H9 (cell line): ENCODE measurements at regions not wholly inside any gene's neighbourhood (a gene's known extent, or its start where the extent isn't known, plus 50 kb on each side); places are given as distances from the start of the nearest gene placed in this dataset.

ENCODE experiments used
- DNase-seq: peaks from one replicate; pipeline ENCODE4 v3.0.0-alpha.2; 2017
- H2AFZ ChIP-seq: one replicate; pipeline ENCODE4 v1.6.1; 2013; ENCODE audit warnings: mild to moderate bottlenecking, low read length, control low read depth, moderate library complexity
- H2AK5ac ChIP-seq: 2 replicates; pipeline ENCODE4 v1.6.1; 2013; ENCODE audit warnings: low read length, control low read depth, mixed read lengths; ENCODE audit not compliant: insufficient read length
- H2BK120ac ChIP-seq: one replicate; pipeline ENCODE4 v1.6.1; 2013; ENCODE audit warnings: low read depth, mild to moderate bottlenecking, low read length, control low read depth, inconsistent platforms; ENCODE audit not compliant: poor library complexity, severe bottlenecking
- H2BK12ac ChIP-seq: 2 replicates; pipeline ENCODE4 v1.6.1; 2013; ENCODE audit warnings: low read length, control low read depth, mixed read lengths, low read depth; ENCODE audit not compliant: insufficient read length
- H2BK15ac ChIP-seq: 2 replicates; pipeline ENCODE4 v1.6.1; 2013; ENCODE audit warnings: low read depth, low read length, control low read depth
- H2BK20ac ChIP-seq: one replicate; pipeline ENCODE4 v1.6.1; 2013; ENCODE audit warnings: low read depth, mild to moderate bottlenecking, low read length, control low read depth, inconsistent platforms; ENCODE audit not compliant: poor library complexity, severe bottlenecking
- H2BK5ac ChIP-seq: 2 replicates; pipeline ENCODE4 v1.6.1; 2013; ENCODE audit warnings: low read length, control low read depth, mixed read lengths; ENCODE audit not compliant: insufficient read length
- H3K14ac ChIP-seq: 2 replicates; pipeline ENCODE4 v1.6.1; 2013; ENCODE audit warnings: low read length, control low read depth; ENCODE audit not compliant: insufficient read depth
- H3K18ac ChIP-seq: 2 replicates; pipeline ENCODE4 v1.6.1; 2013; ENCODE audit warnings: low read depth, mild to moderate bottlenecking, mixed read lengths, low read length, control low read depth; ENCODE audit not compliant: insufficient read length
- H3K23ac ChIP-seq: 2 replicates; pipeline ENCODE4 v1.6.1; 2013; ENCODE audit warnings: low read length, control low read depth, mixed read lengths, low read depth; ENCODE audit not compliant: insufficient read length
- H3K23me2 ChIP-seq: 2 replicates; pipeline ENCODE4 v1.6.1; 2013; ENCODE audit warnings: low read depth, mild to moderate bottlenecking, mixed read lengths, low read length, control low read depth; ENCODE audit not compliant: insufficient read length, poor library complexity, severe bottlenecking
- H3K27ac ChIP-seq: 2 replicates; pipeline ENCODE4 v1.5.1; 2013; ENCODE audit warnings: low read length, control low read depth, mixed read lengths, low read depth; ENCODE audit not compliant: insufficient read length
- H3K27me3 ChIP-seq: 2 replicates; pipeline ENCODE4 v1.6.1; 2013; ENCODE audit warnings: low read length, control low read depth, inconsistent platforms; ENCODE audit not compliant: insufficient read depth
- H3K4ac ChIP-seq: 2 replicates; pipeline ENCODE4 v1.6.1; 2013; ENCODE audit warnings: low read depth, mild to moderate bottlenecking, control low read depth, inconsistent platforms, low read length, moderate library complexity
- H3K4me1 ChIP-seq: 2 replicates; pipeline ENCODE4 v1.6.1; 2013; ENCODE audit warnings: low read length, control low read depth, inconsistent platforms; ENCODE audit not compliant: insufficient read depth
- H3K4me2 ChIP-seq: 2 replicates; pipeline ENCODE4 v1.6.1; 2013; ENCODE audit warnings: low read length, control low read depth, mixed read lengths; ENCODE audit not compliant: insufficient read length, insufficient read depth
- H3K56ac ChIP-seq: 2 replicates; pipeline ENCODE4 v1.6.1; 2013; ENCODE audit warnings: low read depth, mild to moderate bottlenecking, mixed read lengths, low read length, control low read depth; ENCODE audit not compliant: insufficient read length
- H3K79me1 ChIP-seq: 2 replicates; pipeline ENCODE4 v1.6.1; 2013; ENCODE audit warnings: low read depth, mild to moderate bottlenecking, moderate library complexity, low read length, control low read depth, inconsistent platforms; ENCODE audit not compliant: insufficient read depth, poor library complexity, severe bottlenecking
- H3K79me2 ChIP-seq: 2 replicates; pipeline ENCODE4 v1.6.1; 2013; ENCODE audit warnings: low read length, control low read depth, inconsistent platforms; ENCODE audit not compliant: insufficient read depth
- H3K9ac ChIP-seq: 2 replicates; pipeline ENCODE4 v1.6.1; 2013; ENCODE audit warnings: low read length, control low read depth, mixed read lengths; ENCODE audit not compliant: insufficient read length; ENCODE audit errors: extremely low read depth
- H3K9me3 ChIP-seq: one replicate; pipeline ENCODE4 v1.6.1; 2013; ENCODE audit warnings: low read depth, low read length, inconsistent platforms; ENCODE audit not compliant: control insufficient read depth
- H3T11ph ChIP-seq: one replicate; pipeline ENCODE4 v1.6.1; 2013; ENCODE audit warnings: mild to moderate bottlenecking, low read length, control low read depth, inconsistent platforms
- H4K20me1 ChIP-seq: one replicate; pipeline ENCODE4 v1.6.1; 2013; ENCODE audit not compliant: control insufficient read depth, insufficient read length, insufficient read depth
- H4K5ac ChIP-seq: 2 replicates; pipeline ENCODE4 v1.6.1; 2013; ENCODE audit warnings: low read depth, mild to moderate bottlenecking, mixed read lengths, low read length, control low read depth; ENCODE audit not compliant: insufficient read length
- H4K8ac ChIP-seq: replicated peaks from 2 replicates; pipeline ENCODE4 v1.6.1; 2013; ENCODE audit warnings: low read length, control low read depth, mixed read lengths, low read depth; ENCODE audit not compliant: insufficient read length
- H4K91ac ChIP-seq: 2 replicates; pipeline ENCODE4 v1.6.1; 2013; ENCODE audit warnings: low read depth, mild to moderate bottlenecking, moderate library complexity, mixed read lengths, low read length, control low read depth; ENCODE audit not compliant: insufficient read length
- H3K27ac Mint-ChIP-seq, 3 experiments: 2 replicates in 2 of 3; 3 replicates in 1 of 3; pipeline ENCODE4 v1.8.0; 2020 to 2021; ENCODE audit warnings: mixed read lengths in 3 of 3, mild to moderate bottlenecking in 1 of 3, moderate library complexity in 1 of 3
- H3K27me3 Mint-ChIP-seq: 2 replicates; pipeline ENCODE4 v1.8.0; 2021; ENCODE audit warnings: low read depth, mild to moderate bottlenecking, moderate library complexity, mixed read lengths
- H3K36me3 Mint-ChIP-seq, 3 experiments: 2 replicates in 2 of 3; 3 replicates in 1 of 3; pipeline ENCODE4 v1.8.0; 2020 to 2021; ENCODE audit warnings: low read depth in 3 of 3, mixed read lengths in 3 of 3; ENCODE audit not compliant: insufficient read depth in 1 of 3
- H3K4me1 Mint-ChIP-seq, 2 experiments: 2 replicates each; pipeline ENCODE4 v1.8.0; 2020; ENCODE audit warnings: mixed read lengths in 2 of 2
- H3K4me3 Mint-ChIP-seq, 2 experiments: 2 replicates in 1 of 2; 3 replicates in 1 of 2; pipeline ENCODE4 v1.8.0; 2020 to 2021; ENCODE audit warnings: mild to moderate bottlenecking in 2 of 2, mixed read lengths in 2 of 2, moderate library complexity in 1 of 2
- H3K9me3 Mint-ChIP-seq, 2 experiments: 2 replicates in 1 of 2; 3 replicates in 1 of 2; pipeline ENCODE4 v1.8.0; 2020; ENCODE audit warnings: mild to moderate bottlenecking in 2 of 2, mixed read lengths in 2 of 2, moderate library complexity in 1 of 2
- CTCF ChIP-seq: fragments of 200-600 bp; sonication (generic); conservative IDR thresholded peaks from 3 replicates; pipeline ENCODE4 v1.8.0; 2021; ENCODE audit warnings: antibody characterized with exemption, mild to moderate bottlenecking
- WGBS: extraction: QIAGEN DNeasy Blood & Tissue Kit; methylation state at CpG from one replicate; pipeline ENCODE4 v1.1.7; 2013; ENCODE audit warnings: missing lambda C conversion rate, low lambda C conversion rate, mixed read lengths; ENCODE audit not compliant: insufficient read length; ENCODE audit errors: extremely low coverage; 5-methylcytosine and 5-hydroxymethylcytosine counted together

DNA sequence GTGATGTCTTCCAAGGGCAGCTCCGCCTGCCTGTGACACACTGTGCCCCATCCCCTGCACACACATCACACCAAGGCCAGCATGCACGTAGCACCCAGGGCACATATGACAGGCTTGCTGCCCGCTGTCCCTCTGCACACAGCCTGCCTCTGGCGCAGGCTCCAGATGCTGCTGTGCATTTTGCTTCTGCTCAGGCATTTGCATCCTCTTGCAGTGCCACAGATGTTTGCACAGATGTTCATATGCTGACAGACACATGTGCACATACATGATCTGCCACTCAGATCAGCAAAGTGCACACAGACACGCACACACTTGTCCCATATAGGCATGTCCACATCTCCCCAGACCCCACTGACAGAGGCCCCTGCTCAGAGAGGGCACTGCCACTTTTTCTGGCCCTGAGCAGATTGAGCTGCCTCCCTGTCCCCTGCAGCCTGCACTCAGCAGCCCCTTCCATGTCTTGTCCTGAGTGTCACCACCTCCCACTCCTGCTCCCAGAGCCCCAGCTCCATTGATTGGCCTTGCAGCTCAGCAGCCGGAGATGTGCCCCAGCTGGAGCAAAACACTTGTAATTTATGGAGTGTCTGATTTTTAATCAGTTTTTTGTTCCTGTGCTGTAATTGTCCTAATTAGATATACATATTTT is 115.1 kb upstream of the RPL38 start:
- no peaks in the 10 kb centered on the region for H3K27me3 ChIP-seq
- H4K91ac ChIP-seq, result no peak overlapping the region
- Mint-ChIP-seq H3K27me3 (peaks cover 13% of the 10 kb centered on the region), H3K4me3 (no peak overlapping the region), H3K27ac (no peak overlapping the region; a peak in 1 of 7 replicates), H3K36me3 (peaks cover 0 to 20% (median 4%) of the 10 kb centered on the region in 3 experiments; a peak in 5 of 7 replicates), H3K9me3 (peaks cover 26 to 27% of the 10 kb centered on the region in 2 experiments), H3K4me1 (no peaks in the 10 kb centered on the region; a peak in 1 of 4 replicates)
- H4K5ac ChIP-seq, result no peak overlapping the region
- no peak overlapping the region for H3K14ac ChIP-seq
- H4K8ac ChIP-seq, result no peak overlapping the region
- no peak overlapping the region for H3K18ac ChIP-seq
- no peaks in the 10 kb centered on the region for H3K9me3 ChIP-seq
- H3K4ac ChIP-seq, result no peak overlapping the region
- H3K79me2 ChIP-seq, result no peaks in the 10 kb centered on the region
- no peak overlapping the region for H3K56ac ChIP-seq
- no peak overlapping the region for H2BK120ac ChIP-seq
- no peak overlapping the region for H2AFZ ChIP-seq
- TF ChIP-seq CTCF, result no peak
- no CpG with 5 or more reads among the region's 6 CpGs for WGBS
- H3T11ph ChIP-seq, result no peak overlapping the region
- H3K79me1 ChIP-seq, result no peaks in the 10 kb centered on the region
- H3K23me2 ChIP-seq, result no peaks in the 10 kb centered on the region
- no peak for DNase-seq
- H4K20me1 ChIP-seq, result no peaks in the 10 kb centered on the region
- no peak overlapping the region for H2AK5ac ChIP-seq
- no peak overlapping the region for H2BK20ac ChIP-seq
- H3K4me2 ChIP-seq, result no peak overlapping the region
- H3K23ac ChIP-seq, result no peak overlapping the region
- no peak overlapping the region for H2BK5ac ChIP-seq
- no peak overlapping the region for H3K27ac ChIP-seq
- H2BK15ac ChIP-seq, result no peak overlapping the region
- H2BK12ac ChIP-seq, result no peak overlapping the region
- H3K9ac ChIP-seq, result no peak overlapping the region
- no peaks in the 10 kb centered on the region for H3K4me1 ChIP-seq
